Gastroesophageal sphincter (tissue), 4 donors: ENCODE measurements at regions not wholly inside any gene's neighbourhood (a gene's known extent, or its start where the extent isn't known, plus 50 kb on each side); places are given as distances from the start of the nearest gene placed in this dataset.

ENCODE experiments used
- ATAC-seq: fragments of 150-250 bp; one replicate; pipeline ENCODE4 v1.9.1; 2016; ENCODE audit warnings: mild to moderate bottlenecking, moderate library complexity
- H3K27ac ChIP-seq, 4 donors: fragments of 200-600 bp; sonication (generic) in 3 of 4; 1 replicate in 3 of 4; 2 replicates in 1 of 4; pipeline ENCODE4 v1.5.1; 2016 to 2019
- H3K27me3 ChIP-seq: fragments of 200-600 bp; sonication (generic); one replicate; pipeline ENCODE4 v1.5.1; 2019
- H3K36me3 ChIP-seq, 2 donors: fragments of 200-600 bp; sonication (generic); one replicate each; pipeline ENCODE4 v1.5.1; 2019; ENCODE audit warnings: control low read depth in 1 of 2
- H3K4me1 ChIP-seq, 3 donors: fragments of 200-600 bp; sonication (generic); 1 replicate in 2 of 3; 2 replicates in 1 of 3; pipeline ENCODE4 v1.5.1; 2016 to 2019; ENCODE audit warnings: control low read depth in 2 of 3
- H3K4me3 ChIP-seq, 2 donors: fragments of 200-600 bp; sonication (generic); one replicate each; pipeline ENCODE4 v1.5.1; 2019; ENCODE audit warnings: mild to moderate bottlenecking in 1 of 2, moderate library complexity in 1 of 2
- H3K9me3 ChIP-seq, 3 donors: fragments of 200-600 bp; sonication (generic); one replicate each; pipeline ENCODE4 v1.5.1; 2017 to 2019; ENCODE audit warnings: control low read depth in 2 of 3
- EP300 ChIP-seq: sonication (generic); formaldehyde crosslinking; IDR thresholded peaks from one replicate; pipeline ENCODE4 v1.6.1; 2017; ENCODE audit warnings: antibody characterized with exemption, mild to moderate bottlenecking
- POLR2A ChIP-seq, 2 donors: fragments of 450-650 bp; IDR thresholded peaks; one replicate each; pipeline ENCODE4 v1.6.1; 2017; ENCODE audit warnings: antibody characterized with exemption in 2 of 2, mild to moderate bottlenecking in 2 of 2, moderate library complexity in 1 of 2
- POLR2AphosphoS5 ChIP-seq: sonication (generic); formaldehyde crosslinking; IDR thresholded peaks from one replicate; pipeline ENCODE4 v1.6.1; 2017; ENCODE audit warnings: antibody characterized with exemption
- WGBS, 2 donors: methylation state at CpG; one replicate each; pipeline ENCODE4 v1.1.5; 2018; ENCODE audit warnings: low coverage in 1 of 2; 5-methylcytosine and 5-hydroxymethylcytosine counted together
- TF ChIP-seq, protein P1 (sequence below), 4 experiments: fragments of 200-600 bp in 2 of 4; fragments of 450-650 bp in 2 of 4; sonication (generic) in 1 of 4; IDR thresholded peaks; one replicate each; pipeline ENCODE4 v1.5.1; 2017 to 2019; ENCODE audit warnings: antibody characterized with exemption in 4 of 4, mild to moderate bottlenecking in 2 of 4, moderate library complexity in 2 of 4

DNA sequence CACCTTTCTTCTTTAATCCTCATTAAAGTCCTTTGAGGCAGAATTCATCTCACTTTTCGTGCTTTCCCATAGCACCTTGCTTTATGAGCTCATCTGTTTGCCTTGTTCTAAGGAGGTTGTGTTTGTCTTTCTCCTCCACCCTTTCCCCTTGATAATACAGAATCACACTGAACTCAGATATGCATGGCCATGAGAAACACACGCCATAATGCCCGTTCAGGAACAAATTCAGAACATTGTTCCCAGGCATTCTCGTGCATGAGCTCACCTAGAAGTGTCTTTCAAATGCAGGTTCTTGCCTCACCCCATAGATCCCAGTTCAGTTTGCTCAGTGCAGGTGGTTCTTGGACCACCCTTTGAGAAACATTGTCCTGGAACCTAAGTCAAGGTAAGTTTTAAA, 71.1 kb downstream of the TMEM114 start:
- H3K4me1 ChIP-seq, result no peaks in the 10 kb centered on the region
- H3K4me3 ChIP-seq, result no peak overlapping the region
- H3K27me3 ChIP-seq, result peaks cover 22% of the 10 kb centered on the region
- TF ChIP-seq POLR2AphosphoS5 (no peak), POLR2A (IDR thresholded peaks at IDR 0.05) (no peak), EP300 (no peak)
- TF ChIP-seq, protein P1, sequence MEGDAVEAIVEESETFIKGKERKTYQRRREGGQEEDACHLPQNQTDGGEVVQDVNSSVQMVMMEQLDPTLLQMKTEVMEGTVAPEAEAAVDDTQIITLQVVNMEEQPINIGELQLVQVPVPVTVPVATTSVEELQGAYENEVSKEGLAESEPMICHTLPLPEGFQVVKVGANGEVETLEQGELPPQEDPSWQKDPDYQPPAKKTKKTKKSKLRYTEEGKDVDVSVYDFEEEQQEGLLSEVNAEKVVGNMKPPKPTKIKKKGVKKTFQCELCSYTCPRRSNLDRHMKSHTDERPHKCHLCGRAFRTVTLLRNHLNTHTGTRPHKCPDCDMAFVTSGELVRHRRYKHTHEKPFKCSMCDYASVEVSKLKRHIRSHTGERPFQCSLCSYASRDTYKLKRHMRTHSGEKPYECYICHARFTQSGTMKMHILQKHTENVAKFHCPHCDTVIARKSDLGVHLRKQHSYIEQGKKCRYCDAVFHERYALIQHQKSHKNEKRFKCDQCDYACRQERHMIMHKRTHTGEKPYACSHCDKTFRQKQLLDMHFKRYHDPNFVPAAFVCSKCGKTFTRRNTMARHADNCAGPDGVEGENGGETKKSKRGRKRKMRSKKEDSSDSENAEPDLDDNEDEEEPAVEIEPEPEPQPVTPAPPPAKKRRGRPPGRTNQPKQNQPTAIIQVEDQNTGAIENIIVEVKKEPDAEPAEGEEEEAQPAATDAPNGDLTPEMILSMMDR (IDR thresholded peaks at IDR 0.05), result no peak
- no peaks in the 10 kb centered on the region for H3K9me3 ChIP-seq
- ATAC-seq, result no peak
- H3K27ac ChIP-seq, result no peak overlapping the region
- H3K36me3 ChIP-seq, result no peaks in the 10 kb centered on the region
- 78 to 80% methylated on average over 4 of the region's 4 CpGs for WGBS, 2 donors

DNA sequence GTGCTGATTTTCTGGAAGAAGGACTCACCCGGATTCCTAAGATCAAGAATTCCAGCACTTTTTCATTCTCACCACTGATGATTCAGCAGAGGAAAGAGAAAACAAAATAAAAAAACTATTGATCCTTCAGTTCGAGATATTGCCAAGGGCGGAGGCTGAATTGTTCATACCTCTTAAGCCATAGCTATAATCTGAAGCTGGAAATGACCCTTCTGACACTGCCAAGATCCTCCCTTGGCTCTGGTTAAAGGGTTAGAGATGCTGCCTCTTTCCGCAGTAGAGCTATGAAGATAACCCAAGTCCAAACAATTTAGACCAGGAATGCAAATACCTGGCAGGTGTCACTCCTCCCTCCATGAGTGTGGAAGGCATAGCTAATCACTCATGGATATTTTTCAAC, 73.0 kb downstream of the TMEM114 start:
- TF ChIP-seq POLR2A (IDR thresholded peaks at IDR 0.05) (no peak), POLR2AphosphoS5 (no peak), EP300 (no peak)
- TF ChIP-seq, protein P1 (IDR thresholded peaks at IDR 0.05), result no peak
- Histone ChIP-seq H3K27me3 (peaks cover 13% of the 10 kb centered on the region), H3K4me3 (no peak overlapping the region), H3K36me3 (no peaks in the 10 kb centered on the region), H3K4me1 (no peaks in the 10 kb centered on the region), H3K9me3 (no peaks in the 10 kb centered on the region), H3K27ac (no peak overlapping the region)
- ATAC-seq, result no peak
- WGBS, 2 donors, result 73 to 85% methylated on average over 2 to 4 of the region's 4 CpGs

DNA sequence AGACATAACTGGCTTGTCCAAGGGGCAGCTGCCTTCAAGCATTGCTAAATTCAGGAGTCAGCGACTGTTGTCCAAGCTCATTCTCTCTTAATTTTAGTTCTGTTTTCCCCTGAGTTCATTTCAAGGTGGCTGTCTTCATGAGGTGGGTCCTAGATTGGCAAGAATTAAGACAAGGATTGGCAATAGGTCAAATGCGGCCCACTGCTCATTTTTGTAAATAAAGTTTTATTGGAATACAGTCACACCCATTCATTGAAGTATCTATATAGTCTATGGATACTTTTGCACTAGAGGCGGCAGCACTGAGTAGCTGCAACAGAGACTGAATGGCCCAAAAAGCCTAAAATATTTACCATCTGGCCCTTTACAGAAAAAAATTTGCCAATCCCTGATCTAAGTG, 73.8 kb downstream of the TMEM114 start:
- Histone ChIP-seq H3K27me3 (peaks cover 13% of the 10 kb centered on the region), H3K9me3 (no peaks in the 10 kb centered on the region), H3K4me3 (no peak overlapping the region), H3K36me3 (no peaks in the 10 kb centered on the region), H3K27ac (no peak overlapping the region), H3K4me1 (no peaks in the 10 kb centered on the region)
- no peak for TF ChIP-seq POLR2A (IDR thresholded peaks at IDR 0.05)
- no peak for TF ChIP-seq POLR2AphosphoS5
- TF ChIP-seq, protein P1 (IDR thresholded peaks at IDR 0.05), result no peak
- TF ChIP-seq EP300, result no peak
- no peak for ATAC-seq
- 82 to 87% methylated on average over 3 of the region's 3 CpGs for WGBS, 2 donors

DNA sequence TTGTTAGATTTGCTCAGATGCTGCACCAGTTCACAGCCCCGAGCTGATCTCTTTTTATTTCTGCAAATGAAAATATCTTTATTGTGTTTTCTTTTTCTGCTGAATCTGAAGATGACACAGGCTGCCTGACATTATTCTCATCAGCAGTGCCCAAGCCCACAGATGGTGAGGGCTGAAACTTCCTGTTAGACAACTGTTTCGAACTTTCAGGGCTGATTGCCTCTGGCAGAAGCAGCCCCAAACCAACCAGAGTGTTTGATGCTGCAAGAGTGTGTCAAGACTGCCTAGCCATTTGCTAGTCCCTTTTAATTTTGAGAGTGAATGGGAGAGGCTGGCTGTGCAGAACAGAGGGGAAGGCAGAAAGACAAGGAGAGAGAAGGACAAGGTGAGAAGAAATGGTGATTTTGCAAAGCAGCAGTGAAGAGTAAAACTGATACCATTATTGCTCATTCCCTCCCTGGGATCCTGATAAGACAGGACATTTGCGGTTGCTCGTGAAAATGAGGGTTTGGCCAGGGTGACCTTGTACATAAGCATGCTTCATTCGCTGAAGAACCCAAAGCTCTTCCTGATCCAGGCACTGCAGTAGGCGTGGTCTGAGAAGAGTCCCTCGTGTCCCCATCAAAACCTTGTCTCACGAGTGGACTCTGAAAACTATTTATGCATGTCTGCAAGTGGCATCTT, 77.2 kb downstream of the TMEM114 start:
- Histone ChIP-seq H3K36me3 (no peaks in the 10 kb centered on the region), H3K9me3 (no peaks in the 10 kb centered on the region), H3K4me1 (no peaks in the 10 kb centered on the region), H3K4me3 (no peak overlapping the region), H3K27ac (no peak overlapping the region), H3K27me3 (peaks cover 25% of the 10 kb centered on the region)
- WGBS, 2 donors, result 64 to 84% methylated on average over 5 to 8 of the region's 8 CpGs
- no peak for TF ChIP-seq EP300
- TF ChIP-seq POLR2A (IDR thresholded peaks at IDR 0.05), result no peak
- no peak for TF ChIP-seq POLR2AphosphoS5
- no peak for ATAC-seq

DNA sequence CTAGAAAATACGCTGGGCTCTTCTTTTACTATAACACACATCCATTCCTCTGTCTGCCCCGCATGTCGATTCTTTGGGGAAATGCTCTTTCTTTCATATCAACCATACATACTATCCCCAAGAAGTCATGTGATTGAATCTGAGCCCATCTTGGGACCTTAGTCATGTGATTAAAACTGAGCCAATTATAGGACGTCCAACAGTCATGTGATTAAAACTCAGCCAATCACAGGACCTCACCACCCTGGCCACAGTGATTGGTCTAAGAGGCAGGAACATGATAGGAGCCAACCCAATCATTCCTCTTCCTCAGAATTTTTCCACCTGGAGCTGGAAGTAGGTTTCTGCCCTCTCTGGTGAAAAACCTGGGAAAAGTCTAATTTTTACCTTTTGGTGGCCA, 78.8 kb downstream of the TMEM114 start:
- Histone ChIP-seq H3K27me3 (peaks cover 25% of the 10 kb centered on the region), H3K9me3 (no peaks in the 10 kb centered on the region), H3K27ac (no peak overlapping the region), H3K4me1 (no peaks in the 10 kb centered on the region), H3K36me3 (no peaks in the 10 kb centered on the region), H3K4me3 (no peak overlapping the region)
- no peak for ATAC-seq
- TF ChIP-seq, protein P1 (IDR thresholded peaks at IDR 0.05), result no peak
- TF ChIP-seq POLR2AphosphoS5 (no peak), POLR2A (IDR thresholded peaks at IDR 0.05) (no peak), EP300 (no peak)
- WGBS, 2 donors, result 82 to 90% methylated on average over 4 of the region's 4 CpGs
